ENCODE measurements at regions not wholly inside any gene's neighbourhood (a gene's known extent, or its start where the extent isn't known, plus 50 kb on each side); places are given as distances from the start of the nearest gene placed in this dataset.

DNA sequence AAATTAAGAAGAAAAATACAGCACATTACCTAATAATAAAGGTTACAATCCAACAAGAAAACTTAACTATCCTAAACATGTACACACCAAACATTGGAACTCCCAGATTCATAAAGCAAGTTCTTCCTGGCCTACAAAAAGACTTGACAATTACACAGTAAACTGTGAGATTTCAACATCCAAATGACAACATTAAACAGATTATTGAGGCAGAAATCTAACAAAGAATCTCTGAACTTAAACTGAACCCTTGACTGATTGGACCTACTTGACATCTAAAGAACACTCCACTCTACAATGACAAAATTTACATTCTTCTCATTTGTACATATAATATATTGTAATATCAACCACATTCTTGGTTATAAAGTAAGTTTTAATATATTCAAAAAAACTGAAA is 1341.3 kb downstream of the LRFN5 start:
- H3K4me3 ChIP-seq (ENCODE audit: low read depth, poor library complexity, severe bottlenecking), result no peak overlapping the region
- no peak for TF ChIP-seq POLR2A (IDR thresholded peaks at IDR 0.05)
- DNase-seq (ENCODE audit: low spot score in 2 of 2), result no peak
- intact Hi-C loops (cut with DNase I; ENCODE audit: low total_unique reads), result no loop called here

- intact Hi-C loops (cut with DNase I; ENCODE audit: low total_unique reads), result no loop called here
- H3K4me3 ChIP-seq (ENCODE audit: low read depth, poor library complexity, severe bottlenecking), result no peak overlapping the region
- 35 to 44% methylated on average over 2 of the region's 2 CpGs for WGBS, 2 donors
- DNase-seq (ENCODE audit: low spot score in 2 of 2), result no peak
- TF ChIP-seq CTCF (IDR thresholded peaks at IDR 0.05), result no peak
- TF ChIP-seq POLR2A (IDR thresholded peaks at IDR 0.05), result no peak
Measured at GRCh38 chr14:42944284-42944683, 1337.6 kb downstream of the LRFN5 start.

- DNase-seq (ENCODE audit: low spot score in 2 of 2), result no peak
- TF ChIP-seq POLR2A (IDR thresholded peaks at IDR 0.05) (no peak), CTCF (IDR thresholded peaks at IDR 0.05) (no peak)
- 75 to 78% methylated on average over 2 of the region's 2 CpGs for WGBS, 2 donors
- intact Hi-C loops (cut with DNase I; ENCODE audit: low total_unique reads), result no loop called here
- no peak overlapping the region for H3K4me3 ChIP-seq (ENCODE audit: low read depth, poor library complexity, severe bottlenecking)
Measured at GRCh38 chr14:42931308-42931707, 1324.6 kb downstream of the LRFN5 start.

DNA sequence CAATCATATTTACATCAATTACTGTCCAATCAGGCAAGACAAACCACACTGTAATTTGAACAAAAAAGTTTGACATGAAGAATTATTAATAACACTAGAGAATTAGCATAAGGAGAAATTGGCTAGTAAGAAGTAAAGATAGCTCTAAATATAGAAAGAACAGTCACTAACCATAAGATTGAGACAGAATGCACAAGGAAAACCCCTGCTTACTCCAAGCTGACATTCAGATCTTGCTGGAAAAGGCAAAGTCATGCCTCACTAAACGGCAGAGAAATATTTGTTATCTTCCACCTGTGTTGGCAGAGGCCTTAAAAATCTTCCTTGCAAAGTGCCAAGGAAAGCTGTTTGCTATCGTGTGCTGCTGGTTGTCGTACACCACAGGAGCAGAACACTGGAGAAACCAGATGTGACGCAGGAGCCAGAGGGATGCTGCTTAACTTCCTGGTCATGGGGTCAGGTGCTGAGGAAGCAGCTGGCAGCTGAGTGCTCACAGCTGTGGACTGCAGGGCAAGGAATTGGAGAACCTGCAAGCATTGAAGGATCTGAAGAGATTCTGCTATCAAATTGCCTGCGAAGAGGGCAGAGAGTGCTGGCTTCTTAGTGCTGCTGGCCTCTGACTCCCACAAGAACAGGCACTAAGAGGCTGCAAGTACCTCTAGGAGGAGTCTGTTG is 1323.3 kb downstream of the LRFN5 start:
- WGBS, 2 donors, result 45 to 48% methylated on average over 5 of the region's 5 CpGs
- TF ChIP-seq POLR2A (IDR thresholded peaks at IDR 0.05) (no peak), CTCF (IDR thresholded peaks at IDR 0.05) (no peak)
- peak in 1 of 2 donors; percentile 23 for DNase-seq (ENCODE audit: low spot score in 2 of 2)
- intact Hi-C loops (cut with DNase I; ENCODE audit: low total_unique reads), result no loop called here
- H3K4me3 ChIP-seq (ENCODE audit: low read depth, poor library complexity, severe bottlenecking), result no peak overlapping the region

DNA sequence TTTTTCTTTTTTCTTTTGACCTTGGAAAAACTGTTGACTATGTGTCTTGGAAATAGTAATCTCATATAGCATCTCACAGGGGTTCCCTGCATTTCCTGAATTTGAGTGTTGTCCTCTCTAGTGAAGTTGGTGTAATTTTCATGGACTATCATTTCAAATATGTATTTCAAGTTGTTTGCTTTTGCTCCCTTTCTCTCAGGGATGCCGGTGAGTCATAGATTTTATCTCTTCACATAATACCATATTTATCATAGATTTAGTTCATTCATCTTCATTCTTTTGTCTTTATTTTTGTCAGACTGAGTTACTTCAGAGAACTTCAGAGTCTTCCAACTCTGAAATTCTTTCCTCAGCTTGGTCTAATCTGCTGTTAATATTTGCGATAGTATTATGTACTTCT is 1320.6 kb downstream of the LRFN5 start:
- no peak for DNase-seq (ENCODE audit: low spot score in 2 of 2)
- no peak overlapping the region for H3K4me3 ChIP-seq (ENCODE audit: low read depth, poor library complexity, severe bottlenecking)
- intact Hi-C loops (cut with DNase I; ENCODE audit: low total_unique reads), result no loop called here
- WGBS, 2 donors, result 83 to 85% methylated on average over 2 of the region's 2 CpGs
- no peak for TF ChIP-seq POLR2A (IDR thresholded peaks at IDR 0.05)
- no peak for TF ChIP-seq CTCF (IDR thresholded peaks at IDR 0.05)

GRCh38 chr14:42921901-42922300 is 1315.2 kb downstream of the LRFN5 start:
- TF ChIP-seq CTCF (IDR thresholded peaks at IDR 0.05) (no peak), POLR2A (IDR thresholded peaks at IDR 0.05) (no peak)
- intact Hi-C loops (cut with DNase I; ENCODE audit: low total_unique reads), result no loop called here
- H3K4me3 ChIP-seq (ENCODE audit: low read depth, poor library complexity, severe bottlenecking), result no peak overlapping the region
- no peak for DNase-seq (ENCODE audit: low spot score in 2 of 2)
- WGBS, 2 donors, result 50 to 59% methylated on average over 1 of the region's 1 CpG

Data from lower leg skin (tissue), 4 donors.